ENCODE measurements at regions not wholly inside any gene's neighbourhood (a gene's known extent, or its start where the extent isn't known, plus 50 kb on each side); places are given as distances from the start of the nearest gene placed in this dataset.
"Not testable (repeated sequence)": the region's sequence is repeated elsewhere in the genome, so short reads cannot be mapped to it uniquely, and the experiment has no call there.

- 90 to 94% (median 94%) methylated on average over 6 to 10 of the region's 10 CpGs for WGBS, 3 donors
- H3K27ac ChIP-seq (ENCODE audit: low read depth, low read length): not testable (repeated sequence)
Measured at GRCh38 chr2:131832209-131832780, 304.6 kb downstream of the CCDC74A start.

- not testable (repeated sequence) for H3K27ac ChIP-seq (ENCODE audit: low read depth, low read length)
- WGBS, 3 donors: 29 to 74% (median 72%) methylated on average over 1 to 4 of the region's 4 CpGs
Measured at GRCh38 chr2:131832917-131833316, 305.2 kb downstream of the CCDC74A start.

- not testable (repeated sequence) for H3K27ac ChIP-seq (ENCODE audit: low read depth, low read length)
- 79 to 82% (median 81%) methylated on average over 19 to 24 of the region's 24 CpGs for WGBS, 3 donors
Measured at GRCh38 chr2:131833367-131834202, 305.9 kb downstream of the CCDC74A start.

- WGBS, 3 donors: 83 to 87% (median 86%) methylated on average over 28 to 31 of the region's 31 CpGs
- H3K27ac ChIP-seq (ENCODE audit: low read depth, low read length): not testable (repeated sequence)
Measured at GRCh38 chr2:131834203-131835020, 306.7 kb downstream of the CCDC74A start.

GRCh38 chr2:131835022-131835421 lies 307.3 kb downstream of the CCDC74A start:
- not testable (repeated sequence) for H3K27ac ChIP-seq (ENCODE audit: low read depth, low read length)
- 76 to 84% (median 81%) methylated on average over 8 to 9 of the region's 9 CpGs for WGBS, 3 donors

- WGBS, 3 donors: 85 to 89% (median 87%) methylated on average over 21 to 24 of the region's 24 CpGs
- no peak overlapping the region for H3K27ac ChIP-seq (ENCODE audit: low read depth, low read length)
Measured at GRCh38 chr2:131835621-131836091, 308.0 kb downstream of the CCDC74A start.

- WGBS, 3 donors: 86 to 88% (median 88%) methylated on average over 11 of the region's 11 CpGs
- not testable (repeated sequence) for H3K27ac ChIP-seq (ENCODE audit: low read depth, low read length)
Measured at GRCh38 chr2:131836116-131836515, 308.4 kb downstream of the CCDC74A start.

GRCh38 chr2:131844044-131844443 lies 316.4 kb downstream of the CCDC74A start:
- 48 to 66% (median 65%) methylated on average over 2 of the region's 2 CpGs for WGBS, 3 donors

GRCh38 chr2:131856202-131856601 lies 305.6 kb downstream of the ANKRD30BL start:
- not testable (repeated sequence) for H3K27ac ChIP-seq (ENCODE audit: low read depth, low read length)
- WGBS, 3 donors: 14 to 50% (median 30%) methylated on average over 1 of the region's 1 CpG

More at GRCh38 chr2:131844044-131844443, 316.4 kb downstream of the CCDC74A start:
- not testable (repeated sequence) for H3K27ac ChIP-seq (ENCODE audit: low read depth, low read length)

GRCh38 chr2:131858197-131858596 lies 303.6 kb downstream of the ANKRD30BL start:
- not testable (repeated sequence) for H3K27ac ChIP-seq (ENCODE audit: low read depth, low read length)
- WGBS, 3 donors: 1 to 7% (median 6%) methylated on average over 3 of the region's 3 CpGs
